ENCODE measurements at regions not wholly inside any gene's neighbourhood (a gene's known extent, or its start where the extent isn't known, plus 50 kb on each side); places are given as distances from the start of the nearest gene placed in this dataset.

GRCh38 chrX:13494562-13494961, 74.8 kb upstream of the EGFL6 start:
- no peaks in the 10 kb centered on the region for H3K79me2 ChIP-seq (ENCODE audit: insufficient read depth)
- no peak overlapping the region for H2AFZ ChIP-seq (ENCODE audit: low read depth)
- H3F3A ChIP-seq (replicated peaks; ENCODE audit: insufficient read depth): peaks cover 7% of the 10 kb centered on the region
- no peak overlapping the region for H3K9ac ChIP-seq
- no peaks in the 10 kb centered on the region for H3K4me1 ChIP-seq (ENCODE audit: control insufficient read depth in 1 of 2, insufficient read depth in 2 of 2, low read depth in 1 of 2, low read length in 1 of 2)
- no peaks in the 10 kb centered on the region for H3K27me3 ChIP-seq (ENCODE audit: insufficient read depth)
- no peaks in the 10 kb centered on the region for H3K9me3 ChIP-seq
- 66% methylated on average over 2 of the region's 2 CpGs for WGBS (ENCODE audit: low lambda C conversion rate)
- no peak overlapping the region for H3K4me3 ChIP-seq (ENCODE audit: low read depth in 2 of 2, low read length in 1 of 2)
- H3K36me3 ChIP-seq (replicated peaks in 1 of 2; ENCODE audit: control insufficient read depth in 1 of 2, insufficient read depth in 2 of 2, low read length in 1 of 2): no peaks in the 10 kb centered on the region
- DNase-seq: no peak
- no peak overlapping the region for H3K27ac ChIP-seq (ENCODE audit: low read depth in 2 of 2, low read length in 1 of 2)
- no peaks in the 10 kb centered on the region for H3K9me2 ChIP-seq
- H3K4me2 ChIP-seq: no peak overlapping the region
- TF ChIP-seq ZBTB33 (IDR thresholded peaks at IDR 0.05; ENCODE audit: borderline replicate concordance, low read depth) (no peak), TAF1 (IDR thresholded peaks at IDR 0.05; ENCODE audit: borderline replicate concordance, low read depth, low read length) (no peak), POLR2AphosphoS5 (IDR thresholded peaks at IDR 0.05; ENCODE audit: low read depth, low read length) (no peak), CTCF (IDR thresholded peaks at IDR 0.05) (no peak), USF1 (IDR thresholded peaks at IDR 0.05; ENCODE audit: borderline replicate concordance, low read depth) (no peak), PBX3 (IDR thresholded peaks at IDR 0.05) (no peak), RFX5 (IDR thresholded peaks at IDR 0.05; ENCODE audit: low read length) (no peak), CHD2 (IDR thresholded peaks at IDR 0.05; ENCODE audit: low read length, partially characterized antibody) (no peak), REST (IDR thresholded peaks at IDR 0.05; ENCODE audit: low read depth, low read length) (no peak), FOSL2 (IDR thresholded peaks at IDR 0.05; ENCODE audit: borderline replicate concordance, low read depth) (no peak)
- no peaks in the 10 kb centered on the region for H4K20me1 ChIP-seq (ENCODE audit: insufficient read depth)
- ChIA-PET CTCF (interaction anchor here (1.7 kb wide), 1 partner anchor 548 kb away, joined by 6 read pairs; no protein-coding TSS in a partner anchor), POLR2A (no interaction called here)
